MM.1S (cell line): ENCODE measurements at regions not wholly inside any gene's neighbourhood (a gene's known extent, or its start where the extent isn't known, plus 50 kb on each side); places are given as distances from the start of the nearest gene placed in this dataset.

Source experiments
- DNase-seq: peaks from one replicate; pipeline ENCODE4 v3.0.0-alpha.2; 2015
- H2AFZ ChIP-seq: fragments of 300-600 bp; sonication (generic); 2 replicates; pipeline ENCODE4 v1.6.0; 2016; ENCODE audit warnings: antibody characterized with exemption, low read length
- H3F3A ChIP-seq: fragments of 300-600 bp; sonication (generic); 2 replicates; pipeline ENCODE4 v1.6.1; 2016; ENCODE audit warnings: mild to moderate bottlenecking, antibody characterized with exemption, low read length, moderate library complexity, mixed read lengths; ENCODE audit not compliant: insufficient read depth
- H3K27ac ChIP-seq: fragments of 300-600 bp; sonication (generic); 2 replicates; pipeline ENCODE4 v1.5.1; 2016; ENCODE audit warnings: mild to moderate bottlenecking, low read length
- H3K27me3 ChIP-seq: fragments of 300-600 bp; sonication (generic); replicated peaks from 2 replicates; pipeline ENCODE4 v1.6.0; 2016; ENCODE audit warnings: low read length; ENCODE audit not compliant: insufficient read depth
- H3K36me3 ChIP-seq: fragments of 300-600 bp; sonication (generic); replicated peaks from 2 replicates; pipeline ENCODE4 v1.6.1; 2016; ENCODE audit warnings: mild to moderate bottlenecking, low read length, mixed read lengths; ENCODE audit not compliant: insufficient read depth
- H3K4me1 ChIP-seq: fragments of 300-600 bp; sonication (generic); 2 replicates; pipeline ENCODE4 v1.6.1; 2016; ENCODE audit warnings: low read length, mixed read lengths
- H3K4me2 ChIP-seq: fragments of 300-600 bp; sonication (generic); 2 replicates; pipeline ENCODE4 v1.6.0; 2016; ENCODE audit warnings: low read depth, low read length
- H3K4me3 ChIP-seq: fragments of 300-600 bp; sonication (generic); 2 replicates; pipeline ENCODE4 v1.5.1; 2016; ENCODE audit warnings: low read length, mixed read lengths
- H3K79me2 ChIP-seq: fragments of 300-600 bp; sonication (generic); 2 replicates; pipeline ENCODE4 v1.6.1; 2016; ENCODE audit warnings: mixed run types, low read length, mixed read lengths
- H3K9ac ChIP-seq: fragments of 300-600 bp; sonication (generic); 2 replicates; pipeline ENCODE4 v1.6.1; 2016; ENCODE audit warnings: low read length, mixed read lengths
- H3K9me2 ChIP-seq: fragments of 300-600 bp; sonication (generic); replicated peaks from 2 replicates; pipeline ENCODE4 v1.6.1; 2016; ENCODE audit warnings: mild to moderate bottlenecking, low read length, mixed read lengths; ENCODE audit not compliant: insufficient read depth
- H3K9me3 ChIP-seq: fragments of 300-600 bp; sonication (generic); replicated peaks from 2 replicates; pipeline ENCODE4 v1.6.1; 2016; ENCODE audit warnings: mild to moderate bottlenecking, low read length, mixed read lengths; ENCODE audit not compliant: insufficient read depth
- H4K20me1 ChIP-seq: fragments of 300-600 bp; sonication (generic); 2 replicates; pipeline ENCODE4 v1.6.1; 2016; ENCODE audit warnings: mild to moderate bottlenecking, low read length, moderate library complexity, mixed read lengths; ENCODE audit not compliant: insufficient read depth
- CTCF ChIP-seq: fragments of 300-600 bp; sonication (generic); IDR thresholded peaks from 2 replicates; pipeline ENCODE4 v1.5.1; 2016; ENCODE audit warnings: antibody characterized with exemption, low read length, mixed read lengths
- EZH2 ChIP-seq: fragments of 300-600 bp; sonication (generic); optimal IDR thresholded peaks from 2 replicates; pipeline ENCODE3; 2017; ENCODE audit warnings: low read depth, mild to moderate bottlenecking, antibody characterized with exemption, low read length, mixed read lengths
- EZH2phosphoT487 ChIP-seq: fragments of 300-600 bp; sonication (generic); IDR thresholded peaks from 2 replicates; pipeline ENCODE4 v1.6.1; 2018; ENCODE audit warnings: antibody characterized with exemption, low read length

GRCh38 chr4:18529482-18529881 is 507.9 kb upstream of the LCORL start:
- no peak for TF ChIP-seq CTCF
- no peak for TF ChIP-seq EZH2phosphoT487
- TF ChIP-seq EZH2, result no peak
- H3F3A ChIP-seq, result no peaks in the 10 kb centered on the region

GRCh38 chr4:18524667-18525066 is 503.1 kb upstream of the LCORL start:
- Histone ChIP-seq H2AFZ (no peak overlapping the region), H3K9me3 (no peaks in the 10 kb centered on the region), H3K36me3 (no peaks in the 10 kb centered on the region), H3F3A (no peaks in the 10 kb centered on the region), H3K27me3 (no peaks in the 10 kb centered on the region), H3K9me2 (no peaks in the 10 kb centered on the region), H3K79me2 (no peaks in the 10 kb centered on the region), H3K4me1 (no peaks in the 10 kb centered on the region), H4K20me1 (no peaks in the 10 kb centered on the region), H3K9ac (no peak overlapping the region), H3K4me2 (no peak overlapping the region), H3K27ac (no peak overlapping the region), H3K4me3 (no peak overlapping the region)
- no peak for DNase-seq
- no peak for TF ChIP-seq CTCF
- TF ChIP-seq EZH2phosphoT487, result no peak
- no peak for TF ChIP-seq EZH2

More at GRCh38 chr4:18529482-18529881, 507.9 kb upstream of the LCORL start:
- DNase-seq, result no peak
- no peaks in the 10 kb centered on the region for H3K4me1 ChIP-seq
- H3K4me3 ChIP-seq, result no peak overlapping the region
- H3K9me2 ChIP-seq, result no peaks in the 10 kb centered on the region
- H2AFZ ChIP-seq, result no peak overlapping the region
- no peak overlapping the region for H3K4me2 ChIP-seq
- H3K36me3 ChIP-seq, result no peaks in the 10 kb centered on the region
- H4K20me1 ChIP-seq, result no peaks in the 10 kb centered on the region
- no peak overlapping the region for H3K9ac ChIP-seq
- H3K27ac ChIP-seq, result no peak overlapping the region
- no peaks in the 10 kb centered on the region for H3K9me3 ChIP-seq
- no peaks in the 10 kb centered on the region for H3K27me3 ChIP-seq
- no peaks in the 10 kb centered on the region for H3K79me2 ChIP-seq

GRCh38 chr4:18518098-18518497 is 496.5 kb upstream of the LCORL start:
- H2AFZ ChIP-seq, result no peak overlapping the region
- no peaks in the 10 kb centered on the region for H4K20me1 ChIP-seq

More at GRCh38 chr4:18518098-18518497, 496.5 kb upstream of the LCORL start:
- H3K4me2 ChIP-seq, result no peak overlapping the region
- H3K27ac ChIP-seq, result no peak overlapping the region
- H3K9me3 ChIP-seq, result no peaks in the 10 kb centered on the region
- H3K9me2 ChIP-seq, result no peaks in the 10 kb centered on the region
- H3K27me3 ChIP-seq, result no peaks in the 10 kb centered on the region
- no peaks in the 10 kb centered on the region for H3K79me2 ChIP-seq
- H3K9ac ChIP-seq, result no peak overlapping the region
- H3K4me1 ChIP-seq, result no peaks in the 10 kb centered on the region
- no peak overlapping the region for H3K4me3 ChIP-seq
- TF ChIP-seq EZH2phosphoT487 (no peak), EZH2 (no peak), CTCF (no peak)
- no peak for DNase-seq
- no peaks in the 10 kb centered on the region for H3K36me3 ChIP-seq
- no peaks in the 10 kb centered on the region for H3F3A ChIP-seq
